ENCODE measurements at regions not wholly inside any gene's neighbourhood (a gene's known extent, or its start where the extent isn't known, plus 50 kb on each side); places are given as distances from the start of the nearest gene placed in this dataset.

DNA sequence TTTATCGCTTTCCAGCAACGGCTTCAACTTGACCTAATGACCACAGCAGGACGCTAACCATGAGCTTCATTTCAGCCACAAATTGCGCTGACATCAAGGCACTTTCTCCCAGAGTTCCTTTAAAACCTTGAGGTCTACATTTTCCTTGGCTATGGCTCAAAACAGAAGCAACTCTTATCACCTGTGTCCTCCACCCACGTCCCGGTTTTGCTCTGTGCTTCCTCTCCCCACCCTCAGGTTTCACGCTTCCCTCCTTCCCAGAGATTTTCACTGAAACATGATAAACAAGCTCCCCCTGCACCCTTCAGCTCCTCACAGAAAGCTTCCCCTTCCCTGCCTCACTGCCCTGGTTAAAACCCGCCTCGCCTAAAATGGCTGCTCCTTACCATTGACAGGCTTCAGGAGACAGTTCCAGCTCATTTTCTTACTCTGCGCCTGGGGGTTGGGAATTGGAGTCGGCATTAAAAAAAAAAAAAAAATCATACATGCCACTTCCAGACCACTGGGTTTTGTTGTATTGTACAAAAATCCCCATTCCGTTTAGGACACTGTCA is 229.5 kb downstream of the UBE3D start:
- H3K4me3 ChIP-seq (ENCODE audit: low read depth, low read length), result no peak overlapping the region
- no peak for DNase-seq (ENCODE audit: low read depth)
- no peak for TF ChIP-seq CTCF (conservative IDR thresholded peaks at IDR 0.05; ENCODE audit: low read depth, low read length)

GRCh38 chr6:82840571-82840970 is 225.1 kb downstream of the UBE3D start:
- no peak for TF ChIP-seq CTCF (conservative IDR thresholded peaks at IDR 0.05; ENCODE audit: low read depth, low read length)
- H3K4me3 ChIP-seq (ENCODE audit: low read depth, low read length), result no peak overlapping the region
- peak; percentile 51 for DNase-seq (ENCODE audit: low read depth)

GRCh38 chr6:82841309-82841708 is 224.3 kb downstream of the UBE3D start:
- no peak for DNase-seq (ENCODE audit: low read depth)
- no peak overlapping the region for H3K4me3 ChIP-seq (ENCODE audit: low read depth, low read length)
- TF ChIP-seq CTCF (conservative IDR thresholded peaks at IDR 0.05; ENCODE audit: low read depth, low read length), result no peak
